CD4-positive, alpha-beta T cell (primary cell): ENCODE measurements at regions not wholly inside any gene's neighbourhood (a gene's known extent, or its start where the extent isn't known, plus 50 kb on each side); places are given as distances from the start of the nearest gene placed in this dataset.

Source experiments
- ATAC-seq: fragments of 200-7000 bp; cut with Tn5 transposase; one replicate; pipeline ENCODE4 v1.10.0; 2022; ENCODE audit warnings: mild to moderate bottlenecking; ENCODE audit not compliant: poor library complexity
- CTCF ChIA-PET: fragments of 350-600 bp; sonication (Branson Sonifier 250); formaldehyde crosslinking; loops from one replicate; lab custom pipeline; 2021; ENCODE audit warnings: antibody characterized with exemption, inconsistent platforms; lab: Charles Lee
- POLR2A ChIA-PET: fragments of 350-600 bp; sonication (Branson Sonifier 250); formaldehyde crosslinking; loops from one replicate; lab custom pipeline; 2021; ENCODE audit warnings: antibody characterized with exemption, inconsistent platforms; lab: Charles Lee
- DNase-seq, 14 experiments: peaks; one replicate each; pipeline ENCODE4 v3.0.0-alpha.2; 2013 to 2020; ENCODE audit warnings: mixed read lengths in 2 of 14
- H3K27ac ChIP-seq, 2 donors: one replicate each; pipeline versions ENCODE4 v1.5.1 to v1.7.0; 2013; ENCODE audit warnings: low read length in 2 of 2, low read depth in 1 of 2, mild to moderate bottlenecking in 1 of 2
- H3K27me3 ChIP-seq, 2 experiments: 1 replicate in 1 of 2; 2 replicates in 1 of 2; pipeline versions ENCODE4 v1.6.1 to v1.7.0; 2013; ENCODE audit warnings: low read length in 2 of 2, control low read depth in 1 of 2, mild to moderate bottlenecking in 1 of 2, moderate library complexity in 1 of 2; ENCODE audit not compliant: insufficient read depth in 2 of 2, control insufficient read depth in 1 of 2
- H3K36me3 ChIP-seq: one replicate; pipeline ENCODE4 v1.6.1; 2013; ENCODE audit warnings: low read length, control low read depth; ENCODE audit not compliant: insufficient read depth
- H3K4me1 ChIP-seq: one replicate; pipeline ENCODE4 v1.6.1; 2013; ENCODE audit warnings: low read length, control low read depth; ENCODE audit not compliant: insufficient read depth
- H3K4me3 ChIP-seq: one replicate; pipeline ENCODE4 v1.5.1; 2013; ENCODE audit warnings: mild to moderate bottlenecking, low read length, moderate library complexity
- H3K9me3 ChIP-seq, 2 experiments: 1 replicate in 1 of 2; 2 replicates in 1 of 2; pipeline versions ENCODE4 v1.6.1 to v1.7.0; 2013; ENCODE audit warnings: low read length in 2 of 2, mild to moderate bottlenecking in 2 of 2, control low read depth in 1 of 2, moderate library complexity in 1 of 2; ENCODE audit not compliant: control insufficient read depth in 1 of 2, insufficient read depth in 1 of 2
- H3K27ac Mint-ChIP-seq: one replicate; pipeline ENCODE4 v1.8.0; 2020; ENCODE audit warnings: mixed read lengths
- H3K27me3 Mint-ChIP-seq: one replicate; pipeline ENCODE4 v1.8.0; 2021; ENCODE audit warnings: mixed read lengths
- H3K36me3 Mint-ChIP-seq: one replicate; pipeline ENCODE4 v1.8.0; 2021; ENCODE audit warnings: low read depth, mixed read lengths
- H3K4me1 Mint-ChIP-seq: one replicate; pipeline ENCODE4 v1.8.0; 2021; ENCODE audit warnings: low read depth, mixed read lengths
- H3K4me3 Mint-ChIP-seq: one replicate; pipeline ENCODE4 v1.8.0; 2020; ENCODE audit warnings: mild to moderate bottlenecking, mixed read lengths
- H3K9me3 Mint-ChIP-seq: one replicate; pipeline ENCODE4 v1.8.0; 2020; ENCODE audit warnings: mixed read lengths
- CTCF ChIP-seq: fragments of 200-600 bp; IDR thresholded peaks from one replicate; pipeline ENCODE4 v1.8.0; 2022; ENCODE audit warnings: antibody characterized with exemption, mild to moderate bottlenecking
- intact Hi-C, 2 experiments: fragments of 100-400 bp; cut with DNase I in 1 of 2; cut with micrococcal nuclease in 1 of 2; formaldehyde crosslinking; loops; one replicate each; pipeline versions ENCODE4 v1.15.1 to v1.9.0; 2023 to 2025; cut with DNase I, micrococcal nuclease

GRCh38 chr6:142011156-142011555 lies 121.6 kb upstream of the GJE1 start:
- no peak for ATAC-seq
- no peaks in the 10 kb centered on the region for H3K27me3 ChIP-seq
- H3K4me3 ChIP-seq = no peak overlapping the region
- H3K9me3 Mint-ChIP-seq = no peaks in the 10 kb centered on the region
- POLR2A ChIA-PET = no interaction called here
- H3K36me3 Mint-ChIP-seq = no peaks in the 10 kb centered on the region
- intact Hi-C loops = no loop called here
- no peak overlapping the region for H3K27ac ChIP-seq
- H3K9me3 ChIP-seq = no peaks in the 10 kb centered on the region
- H3K27ac Mint-ChIP-seq = no peak overlapping the region
- CTCF ChIA-PET = no interaction called here
- no peaks in the 10 kb centered on the region for H3K4me1 ChIP-seq
- TF ChIP-seq CTCF = no peak
- no peaks in the 10 kb centered on the region for H3K4me1 Mint-ChIP-seq
- no peak for DNase-seq
- no peak overlapping the region for H3K4me3 Mint-ChIP-seq
- H3K27me3 Mint-ChIP-seq = peaks cover 12% of the 10 kb centered on the region
- H3K36me3 ChIP-seq = no peaks in the 10 kb centered on the region

DNA sequence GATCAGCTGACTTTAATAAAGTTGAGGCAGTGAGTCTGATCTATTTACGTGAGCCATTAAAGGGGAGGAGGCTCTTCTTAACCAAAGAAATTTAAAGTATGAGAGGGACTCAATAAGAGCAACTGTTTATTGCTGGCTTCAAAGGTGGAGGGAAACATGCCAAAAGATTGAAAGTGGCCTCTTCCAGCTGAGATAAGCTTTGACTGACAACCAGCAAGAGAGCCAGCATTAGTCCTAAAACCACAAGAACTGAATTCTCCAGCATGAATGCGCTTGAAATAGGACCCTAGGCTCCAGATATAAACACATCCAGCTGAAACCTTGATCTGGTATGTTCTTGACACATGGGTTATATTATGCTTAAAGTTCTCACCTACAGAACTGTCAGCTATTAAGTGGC lies 123.1 kb upstream of the GJE1 start:
- Histone ChIP-seq H3K36me3 (no peaks in the 10 kb centered on the region), H3K27ac (no peak overlapping the region), H3K9me3 (no peaks in the 10 kb centered on the region), H3K4me3 (no peak overlapping the region), H3K4me1 (no peaks in the 10 kb centered on the region), H3K27me3 (no peaks in the 10 kb centered on the region)
- Mint-ChIP-seq H3K36me3 (no peaks in the 10 kb centered on the region), H3K27me3 (peaks cover 7% of the 10 kb centered on the region), H3K4me3 (no peak overlapping the region), H3K9me3 (no peaks in the 10 kb centered on the region), H3K4me1 (no peaks in the 10 kb centered on the region), H3K27ac (no peak overlapping the region)
- ChIA-PET CTCF (no interaction called here), POLR2A (no interaction called here)
- ATAC-seq = no peak
- intact Hi-C loops = no loop called here
- no peak for TF ChIP-seq CTCF
- no peak for DNase-seq

DNA sequence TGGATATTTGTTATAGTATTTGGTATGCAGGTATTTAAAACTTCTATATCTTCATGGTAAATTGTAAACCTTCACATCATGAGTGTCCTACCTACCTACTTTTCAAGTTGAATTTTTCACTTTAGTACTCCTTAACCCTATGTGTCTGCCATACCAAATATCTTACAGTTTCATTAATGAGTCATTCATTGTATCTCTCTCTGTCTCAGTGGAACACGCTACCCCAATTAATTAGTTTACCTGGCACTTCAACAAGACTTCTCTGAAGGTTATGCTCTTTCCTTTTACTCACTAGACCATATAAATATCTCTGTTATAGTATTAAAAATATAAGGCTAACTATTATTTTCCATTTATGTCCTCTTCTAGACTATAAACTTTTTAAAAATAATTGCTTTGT lies 123.9 kb upstream of the GJE1 start:
- CTCF ChIA-PET = no interaction called here
- no peak overlapping the region for H3K27ac ChIP-seq
- no peak overlapping the region for H3K27ac Mint-ChIP-seq
- H3K4me1 Mint-ChIP-seq = no peaks in the 10 kb centered on the region
- no peaks in the 10 kb centered on the region for H3K36me3 Mint-ChIP-seq
- H3K27me3 ChIP-seq = no peaks in the 10 kb centered on the region
- no peaks in the 10 kb centered on the region for H3K36me3 ChIP-seq
- no peaks in the 10 kb centered on the region for H3K9me3 ChIP-seq
- no peaks in the 10 kb centered on the region for H3K27me3 Mint-ChIP-seq
- no peaks in the 10 kb centered on the region for H3K4me1 ChIP-seq
- no peak for ATAC-seq
- TF ChIP-seq CTCF = no peak
- H3K4me3 Mint-ChIP-seq = no peak overlapping the region
- intact Hi-C loops = no loop called here
- no peak overlapping the region for H3K4me3 ChIP-seq
- no peak for DNase-seq
- POLR2A ChIA-PET = no interaction called here
- no peaks in the 10 kb centered on the region for H3K9me3 Mint-ChIP-seq
